ENCODE measurements at regions not wholly inside any gene's neighbourhood (a gene's known extent, or its start where the extent isn't known, plus 50 kb on each side); places are given as distances from the start of the nearest gene placed in this dataset.
A peak's percentile ranks its signal among the peaks of the same experiment; 100 is the strongest.

- TF ChIP-seq, protein P1, sequence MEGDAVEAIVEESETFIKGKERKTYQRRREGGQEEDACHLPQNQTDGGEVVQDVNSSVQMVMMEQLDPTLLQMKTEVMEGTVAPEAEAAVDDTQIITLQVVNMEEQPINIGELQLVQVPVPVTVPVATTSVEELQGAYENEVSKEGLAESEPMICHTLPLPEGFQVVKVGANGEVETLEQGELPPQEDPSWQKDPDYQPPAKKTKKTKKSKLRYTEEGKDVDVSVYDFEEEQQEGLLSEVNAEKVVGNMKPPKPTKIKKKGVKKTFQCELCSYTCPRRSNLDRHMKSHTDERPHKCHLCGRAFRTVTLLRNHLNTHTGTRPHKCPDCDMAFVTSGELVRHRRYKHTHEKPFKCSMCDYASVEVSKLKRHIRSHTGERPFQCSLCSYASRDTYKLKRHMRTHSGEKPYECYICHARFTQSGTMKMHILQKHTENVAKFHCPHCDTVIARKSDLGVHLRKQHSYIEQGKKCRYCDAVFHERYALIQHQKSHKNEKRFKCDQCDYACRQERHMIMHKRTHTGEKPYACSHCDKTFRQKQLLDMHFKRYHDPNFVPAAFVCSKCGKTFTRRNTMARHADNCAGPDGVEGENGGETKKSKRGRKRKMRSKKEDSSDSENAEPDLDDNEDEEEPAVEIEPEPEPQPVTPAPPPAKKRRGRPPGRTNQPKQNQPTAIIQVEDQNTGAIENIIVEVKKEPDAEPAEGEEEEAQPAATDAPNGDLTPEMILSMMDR (IDR thresholded peaks at IDR 0.05; ENCODE audit: insufficient read depth, low read length, severe bottlenecking) = no peak
- no peak overlapping the region for H3K4me3 ChIP-seq (ENCODE audit: low read depth, low read length)
- DNase-seq (ENCODE audit: low read depth) (no peak), FAIRE-seq (no peak)
- no peaks in the 10 kb centered on the region for H3K36me3 ChIP-seq (ENCODE audit: control insufficient read depth, insufficient read depth, low read length)
- H3K27me3 ChIP-seq (ENCODE audit: control insufficient read depth, insufficient read depth, low read length) = no peaks in the 10 kb centered on the region
These were observed 397.3 kb upstream of the SEMA3A start for GRCh38 chr7:84591897-84592296.

- DNase-seq (ENCODE audit: low read depth) (peak; percentile 67), FAIRE-seq (peak; percentile 96)
- Histone ChIP-seq H3K36me3 (ENCODE audit: control insufficient read depth, insufficient read depth, low read length) (no peaks in the 10 kb centered on the region), H3K27me3 (ENCODE audit: control insufficient read depth, insufficient read depth, low read length) (no peaks in the 10 kb centered on the region), H3K4me3 (ENCODE audit: low read depth, low read length) (no peak overlapping the region)
- TF ChIP-seq, protein P1 (IDR thresholded peaks at IDR 0.05; ENCODE audit: insufficient read depth, low read length, severe bottlenecking) = no peak
These were observed 394.4 kb upstream of the SEMA3A start for GRCh38 chr7:84589012-84589411.

DNA sequence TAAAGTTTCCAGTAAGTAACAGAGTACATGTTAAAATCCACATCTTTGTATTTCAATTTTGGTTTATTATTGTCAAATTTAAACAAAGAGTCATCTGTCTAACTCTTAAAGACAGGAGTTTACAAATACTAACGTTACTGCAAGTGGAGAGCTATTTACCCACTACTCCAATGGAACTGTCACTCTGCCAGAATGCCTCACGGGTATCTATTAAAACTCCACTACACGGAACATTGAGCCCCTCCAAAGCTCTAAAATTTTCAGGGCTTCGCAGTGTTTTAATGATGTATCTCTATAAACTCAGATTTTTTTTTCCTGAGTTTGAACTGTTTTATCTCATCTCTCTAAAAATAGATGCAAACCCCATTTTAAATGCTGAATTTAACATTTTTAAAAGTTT lies 388.7 kb upstream of the SEMA3A start:
- Histone ChIP-seq H3K27me3 (ENCODE audit: control insufficient read depth, insufficient read depth, low read length) (no peaks in the 10 kb centered on the region), H3K36me3 (ENCODE audit: control insufficient read depth, insufficient read depth, low read length) (no peaks in the 10 kb centered on the region), H3K4me3 (ENCODE audit: low read depth, low read length) (no peak overlapping the region)
- TF ChIP-seq, protein P1 (IDR thresholded peaks at IDR 0.05; ENCODE audit: insufficient read depth, low read length, severe bottlenecking) = no peak
- DNase-seq (ENCODE audit: low read depth) (no peak), FAIRE-seq (no peak)

GRCh38 chr7:84582747-84583146 lies 388.2 kb upstream of the SEMA3A start:
- no peak for FAIRE-seq
- TF ChIP-seq, protein P1 (IDR thresholded peaks at IDR 0.05; ENCODE audit: insufficient read depth, low read length, severe bottlenecking) = no peak
- no peak for DNase-seq (ENCODE audit: low read depth)
- H3K36me3 ChIP-seq (ENCODE audit: control insufficient read depth, insufficient read depth, low read length) = no peaks in the 10 kb centered on the region
- no peak overlapping the region for H3K4me3 ChIP-seq (ENCODE audit: low read depth, low read length)
- no peaks in the 10 kb centered on the region for H3K27me3 ChIP-seq (ENCODE audit: control insufficient read depth, insufficient read depth, low read length)

DNA sequence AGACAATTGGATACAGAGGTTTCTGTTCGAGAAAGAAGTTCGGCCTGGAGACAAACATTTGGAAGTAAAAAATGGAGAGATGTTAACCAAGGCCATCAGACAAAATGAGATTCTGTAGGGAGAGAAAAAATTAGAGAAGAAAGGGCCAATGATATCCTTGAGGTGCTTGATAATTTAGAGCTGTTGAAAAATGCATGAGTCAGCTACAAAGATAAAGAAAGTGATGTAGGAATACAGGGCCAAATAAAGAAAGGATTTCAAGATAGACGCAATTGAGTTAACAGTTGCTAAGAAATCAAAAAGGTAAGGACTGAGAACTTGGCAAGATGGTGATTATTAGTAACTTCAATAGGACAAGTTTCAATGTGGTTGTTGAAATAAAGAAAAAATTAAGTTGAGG lies 384.2 kb upstream of the SEMA3A start:
- Histone ChIP-seq H3K36me3 (ENCODE audit: control insufficient read depth, insufficient read depth, low read length) (no peaks in the 10 kb centered on the region), H3K27me3 (ENCODE audit: control insufficient read depth, insufficient read depth, low read length) (no peaks in the 10 kb centered on the region), H3K4me3 (ENCODE audit: low read depth, low read length) (no peak overlapping the region)
- no peak for DNase-seq (ENCODE audit: low read depth)
- no peak for FAIRE-seq
- TF ChIP-seq, protein P1 (IDR thresholded peaks at IDR 0.05; ENCODE audit: insufficient read depth, low read length, severe bottlenecking) = no peak

- no peak for FAIRE-seq
- no peak overlapping the region for H3K4me3 ChIP-seq (ENCODE audit: low read depth, low read length)
These were observed 374.2 kb upstream of the SEMA3A start for GRCh38 chr7:84568781-84569180.

More at GRCh38 chr7:84568781-84569180, 374.2 kb upstream of the SEMA3A start:
- DNase-seq (ENCODE audit: low read depth) = no peak
- TF ChIP-seq, protein P1 (IDR thresholded peaks at IDR 0.05; ENCODE audit: insufficient read depth, low read length, severe bottlenecking) = no peak
- no peaks in the 10 kb centered on the region for H3K36me3 ChIP-seq (ENCODE audit: control insufficient read depth, insufficient read depth, low read length)
- H3K27me3 ChIP-seq (ENCODE audit: control insufficient read depth, insufficient read depth, low read length) = no peaks in the 10 kb centered on the region

All from bronchial epithelial cell (primary cell).